GM12878 (cell line): ENCODE measurements at regions not wholly inside any gene's neighbourhood (a gene's known extent, or its start where the extent isn't known, plus 50 kb on each side); places are given as distances from the start of the nearest gene placed in this dataset.

Source experiments
- ATAC-seq: fragments of 200-7000 bp; cut with Tn5 transposase; 3 replicates; pipeline ENCODE4 v1.9.1; 2020; ENCODE audit warnings: mild to moderate bottlenecking, moderate library complexity
- BruUV-seq: library from RNA; stranded (reverse); fragments of 400-500 nt; replicated peaks from 2 replicates; lab custom pipeline; 2021; lab: Mats Ljungman, UMichigan
- CTCF ChIA-PET: fragments of 300-600 bp; sonication (Branson Sonifier 250); formaldehyde crosslinking; extraction: SDS; loops from one replicate; lab custom pipeline; 2021; ENCODE audit warnings: inconsistent platforms; lab: Yijun Ruan, JAX
- POLR2A ChIA-PET: fragments of 350-600 bp; formaldehyde crosslinking; extraction: SDS; loops from one replicate; lab custom pipeline; 2021; ENCODE audit warnings: inconsistent platforms; lab: Charles Lee
- RAD21 ChIA-PET: fragments of 300-600 bp; sonication (Branson Sonifier 250); formaldehyde crosslinking; loops from one replicate; lab custom pipeline; 2023; ENCODE audit warnings: antibody characterized with exemption; ENCODE audit not compliant: unreplicated experiment; lab: Charles Lee
- SMC1A ChIA-PET: fragments of 300-600 bp; sonication (Branson Sonifier 250); formaldehyde crosslinking; loops from one replicate; lab custom pipeline; 2023; ENCODE audit not compliant: unreplicated experiment, uncharacterized antibody; lab: Charles Lee
- DNase-seq: peaks from one replicate; pipeline ENCODE4 v3.0.0-alpha.2; 2011; ENCODE audit warnings: low read depth, low spot score
- FAIRE-seq: peaks from 3 replicates; lab custom pipeline; 2011; peaks lifted over from hg19 to GRCh38; lab: Jason Lieb, UNC
- H2AFZ ChIP-seq: 2 replicates; pipeline ENCODE4 v1.6.0; 2011; ENCODE audit warnings: low read depth, low read length, control low read depth; ENCODE audit not compliant: control insufficient read depth
- H3K27ac ChIP-seq: 2 replicates; pipeline ENCODE4 v1.5.1; 2011; ENCODE audit warnings: control low read depth; ENCODE audit not compliant: control insufficient read depth, insufficient read depth
- H3K27me3 ChIP-seq, 2 experiments: replicated peaks in 1 of 2; 2 replicates each; pipeline versions ENCODE4 v1.6.0 to v1.6.1; 2011; ENCODE audit warnings: low read length in 1 of 2; ENCODE audit not compliant: control insufficient read depth in 2 of 2, insufficient read depth in 2 of 2
- H3K36me3 ChIP-seq, 2 experiments: 2 replicates each; pipeline ENCODE4 v1.5.1; 2011; ENCODE audit warnings: low read length in 1 of 2; ENCODE audit not compliant: control insufficient read depth in 2 of 2, insufficient read depth in 2 of 2
- H3K4me1 ChIP-seq: 2 replicates; pipeline ENCODE4 v1.6.1; 2011; ENCODE audit warnings: mild to moderate bottlenecking, low read length, moderate library complexity, mixed read lengths; ENCODE audit not compliant: control insufficient read depth, insufficient read depth
- H3K4me2 ChIP-seq: 2 replicates; pipeline ENCODE4 v1.6.0; 2011; ENCODE audit warnings: control low read depth; ENCODE audit not compliant: control insufficient read depth, insufficient read depth
- H3K4me3 ChIP-seq: fragments of 200-600 bp; sonication (generic); 2 replicates; pipeline ENCODE4 v1.5.1; 2016
- H3K79me2 ChIP-seq: 2 replicates; pipeline ENCODE4 v1.6.0; 2011; ENCODE audit warnings: low read length; ENCODE audit not compliant: control insufficient read depth, insufficient read depth
- H3K9ac ChIP-seq: 2 replicates; pipeline ENCODE4 v1.8.0; 2011; ENCODE audit warnings: low read length, control low read depth, mixed read lengths; ENCODE audit not compliant: control insufficient read depth, insufficient read depth
- H3K9me3 ChIP-seq: replicated peaks from 3 replicates; pipeline ENCODE4 v1.5.1; 2011; ENCODE audit warnings: mild to moderate bottlenecking, low read length; ENCODE audit not compliant: control insufficient read depth, insufficient read depth
- H4K20me1 ChIP-seq: 2 replicates; pipeline ENCODE4 v1.6.0; 2011; ENCODE audit not compliant: control insufficient read depth, insufficient read depth
- CHD1 ChIP-seq: IDR thresholded peaks from 2 replicates; pipeline ENCODE4 v1.6.1; 2012; ENCODE audit warnings: low read depth, low read length, improper control_type of control experiment
- GABPA ChIP-seq: IDR thresholded peaks from 2 replicates; pipeline ENCODE4 v1.6.1; 2014; ENCODE audit warnings: antibody characterized with exemption, low read depth, mild to moderate bottlenecking, inconsistent platforms
- HDAC2 ChIP-seq: fragments of 200-600 bp; sonication (generic); IDR thresholded peaks from 2 replicates; pipeline ENCODE4 v1.6.1; 2017
- PAX8 ChIP-seq: fragments of 450-650 bp; IDR thresholded peaks from 2 replicates; pipeline ENCODE4 v1.6.1; 2017; ENCODE audit warnings: mild to moderate bottlenecking, moderate library complexity
- POLR2AphosphoS5 ChIP-seq: IDR thresholded peaks from 2 replicates; pipeline ENCODE4 v1.6.1; 2011; ENCODE audit warnings: mild to moderate bottlenecking, low read length, inconsistent platforms
- SIN3A ChIP-seq: IDR thresholded peaks from 2 replicates; pipeline ENCODE4 v1.6.1; 2012; ENCODE audit warnings: low read depth, low read length, improper control_type of control experiment
- SREBF2 ChIP-seq: IDR thresholded peaks from 2 replicates; pipeline ENCODE4 v1.6.1; 2012; ENCODE audit warnings: mild to moderate bottlenecking, low read length
- SUZ12 ChIP-seq: fragments of 200-600 bp; sonication (generic); IDR thresholded peaks from one replicate; pipeline ENCODE4 v1.6.1; 2018; ENCODE audit warnings: antibody characterized with exemption, mild to moderate bottlenecking; ENCODE audit not compliant: unreplicated experiment
- TCF7 ChIP-seq: IDR thresholded peaks from 2 replicates; pipeline ENCODE4 v1.6.1; 2014; ENCODE audit warnings: antibody characterized with exemption, borderline replicate concordance
- YBX1 ChIP-seq: fragments of 450-650 bp; IDR thresholded peaks from 2 replicates; pipeline ENCODE4 v1.6.1; 2016; ENCODE audit warnings: antibody characterized with exemption
- ZSCAN29 ChIP-seq: fragments of 450-650 bp; IDR thresholded peaks from 2 replicates; pipeline ENCODE4 v1.6.1; 2017; ENCODE audit warnings: mild to moderate bottlenecking, moderate library complexity
- WGBS: methylation state at CpG from one replicate; pipeline ENCODE4 v1.1.6; 2016; ENCODE audit warnings: low lambda C conversion rate; ENCODE audit not compliant: insufficient replicate concordance, insufficient coverage; ENCODE audit errors: missing lambda C conversion rate; 5-methylcytosine and 5-hydroxymethylcytosine counted together
- in situ Hi-C: fragments of 300-500 bp; cut with MboI; formaldehyde crosslinking; loops from 9 replicates; pipeline ENCODE4 v1.14.3; 2018; ENCODE audit warnings: mixed read lengths
- intact Hi-C: fragments of 100-400 bp; cut with micrococcal nuclease; formaldehyde crosslinking; loops from one replicate; pipeline ENCODE4 v1.14.2; 2022; ENCODE audit not compliant: unreplicated experiment
- TF ChIP-seq, protein P1 (sequence below): IDR thresholded peaks from 2 replicates; pipeline ENCODE4 v1.6.1; 2012; ENCODE audit warnings: low read length, inconsistent platforms
- TF ChIP-seq, protein P2 (sequence below), 3 experiments: IDR thresholded peaks in 2 of 3; conservative IDR thresholded peaks in 1 of 3; 2 replicates each; pipeline ENCODE4 v1.5.1; 2011; ENCODE audit warnings: low read depth in 3 of 3, low read length in 3 of 3, mild to moderate bottlenecking in 3 of 3, control low read depth in 2 of 3, moderate library complexity in 2 of 3, inconsistent platforms in 1 of 3, mixed read lengths in 1 of 3; ENCODE audit not compliant: control insufficient read depth in 2 of 3, insufficient read depth in 1 of 3; ENCODE audit errors: extremely low read depth in 1 of 3

- no peak overlapping the region for H3K27ac ChIP-seq
- H3K4me3 ChIP-seq = no peak overlapping the region
- FAIRE-seq = no peak
- in situ Hi-C loops = no loop called here
- BruUV-seq = no TSS peak
- no peaks in the 10 kb centered on the region for H3K4me1 ChIP-seq
- ChIA-PET RAD21 (no interaction called here), POLR2A (no interaction called here), CTCF (interaction anchor here (1.6 kb wide), 1 partner anchor 54 kb away, joined by 3 read pairs; no protein-coding TSS in a partner anchor), SMC1A (interaction anchor here (0.6 to 1.6 kb wide), 3 partner anchors 16 to 1361 kb away, joined by 3 to 4 read pairs (median 3); no protein-coding TSS in a partner anchor)
- no peak overlapping the region for H3K9ac ChIP-seq
- 2% methylated on average over 2 of the region's 2 CpGs for WGBS
- DNase-seq = no peak
- H3K27me3 ChIP-seq = no peaks in the 10 kb centered on the region
- TF ChIP-seq PAX8 (no peak), SIN3A (no peak), GABPA (no peak)
- H3K9me3 ChIP-seq = no peaks in the 10 kb centered on the region
- intact Hi-C loops = no loop called here
- no peaks in the 10 kb centered on the region for H3K36me3 ChIP-seq
- no peaks in the 10 kb centered on the region for H3K79me2 ChIP-seq
- H2AFZ ChIP-seq = no peak overlapping the region
- no peak for ATAC-seq
- no peak overlapping the region for H3K4me2 ChIP-seq
- no peaks in the 10 kb centered on the region for H4K20me1 ChIP-seq
Measured at GRCh38 chr10:120369856-120370276, 87.2 kb upstream of the PLPP4 start.

DNA sequence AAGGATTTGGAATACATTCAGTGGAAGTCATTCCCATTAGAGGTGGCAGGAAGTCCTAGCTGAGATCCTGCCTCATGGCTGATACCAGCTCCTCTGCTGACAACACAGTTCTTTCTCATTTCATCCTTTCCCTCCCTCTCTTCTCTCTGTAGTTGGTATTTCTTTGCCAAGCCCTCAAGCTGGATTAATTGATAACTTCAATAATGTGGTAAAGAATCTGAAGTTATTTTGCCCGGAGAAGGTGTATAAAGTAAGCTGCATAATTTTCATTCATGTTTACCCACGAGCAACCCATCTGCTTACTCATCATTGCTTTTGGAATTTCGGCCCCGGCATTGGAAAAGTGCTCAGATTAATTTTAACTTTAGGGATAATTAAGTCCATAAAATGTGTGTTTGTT is 85.2 kb upstream of the PLPP4 start:
- Histone ChIP-seq H3K36me3 (no peaks in the 10 kb centered on the region), H3K27ac (no peak overlapping the region), H3K4me2 (no peak overlapping the region), H3K9me3 (no peaks in the 10 kb centered on the region), H4K20me1 (no peaks in the 10 kb centered on the region), H3K27me3 (no peaks in the 10 kb centered on the region), H3K79me2 (no peaks in the 10 kb centered on the region), H3K4me1 (no peaks in the 10 kb centered on the region), H3K4me3 (no peak overlapping the region), H2AFZ (no peak overlapping the region), H3K9ac (no peak overlapping the region)
- no peak for FAIRE-seq
- no peak for DNase-seq
- ATAC-seq = no peak
- BruUV-seq = no TSS peak
- WGBS = 15% methylated on average over 4 of the region's 4 CpGs
- ChIA-PET SMC1A (no interaction called here), RAD21 (no interaction called here), POLR2A (no interaction called here), CTCF (no interaction called here)
- in situ Hi-C loops (no loop called here), intact Hi-C loops (no loop called here)
- no peak for TF ChIP-seq CHD1
- TF ChIP-seq POLR2AphosphoS5 = no peak
- TF ChIP-seq, protein P1, sequence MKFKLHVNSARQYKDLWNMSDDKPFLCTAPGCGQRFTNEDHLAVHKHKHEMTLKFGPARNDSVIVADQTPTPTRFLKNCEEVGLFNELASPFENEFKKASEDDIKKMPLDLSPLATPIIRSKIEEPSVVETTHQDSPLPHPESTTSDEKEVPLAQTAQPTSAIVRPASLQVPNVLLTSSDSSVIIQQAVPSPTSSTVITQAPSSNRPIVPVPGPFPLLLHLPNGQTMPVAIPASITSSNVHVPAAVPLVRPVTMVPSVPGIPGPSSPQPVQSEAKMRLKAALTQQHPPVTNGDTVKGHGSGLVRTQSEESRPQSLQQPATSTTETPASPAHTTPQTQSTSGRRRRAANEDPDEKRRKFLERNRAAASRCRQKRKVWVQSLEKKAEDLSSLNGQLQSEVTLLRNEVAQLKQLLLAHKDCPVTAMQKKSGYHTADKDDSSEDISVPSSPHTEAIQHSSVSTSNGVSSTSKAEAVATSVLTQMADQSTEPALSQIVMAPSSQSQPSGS = no peak
- TF ChIP-seq YBX1 = no peak
- TF ChIP-seq SREBF2 = no peak
- TF ChIP-seq HDAC2 = no peak
- no peak for TF ChIP-seq ZSCAN29
- no peak for TF ChIP-seq TCF7
- TF ChIP-seq, protein P2, sequence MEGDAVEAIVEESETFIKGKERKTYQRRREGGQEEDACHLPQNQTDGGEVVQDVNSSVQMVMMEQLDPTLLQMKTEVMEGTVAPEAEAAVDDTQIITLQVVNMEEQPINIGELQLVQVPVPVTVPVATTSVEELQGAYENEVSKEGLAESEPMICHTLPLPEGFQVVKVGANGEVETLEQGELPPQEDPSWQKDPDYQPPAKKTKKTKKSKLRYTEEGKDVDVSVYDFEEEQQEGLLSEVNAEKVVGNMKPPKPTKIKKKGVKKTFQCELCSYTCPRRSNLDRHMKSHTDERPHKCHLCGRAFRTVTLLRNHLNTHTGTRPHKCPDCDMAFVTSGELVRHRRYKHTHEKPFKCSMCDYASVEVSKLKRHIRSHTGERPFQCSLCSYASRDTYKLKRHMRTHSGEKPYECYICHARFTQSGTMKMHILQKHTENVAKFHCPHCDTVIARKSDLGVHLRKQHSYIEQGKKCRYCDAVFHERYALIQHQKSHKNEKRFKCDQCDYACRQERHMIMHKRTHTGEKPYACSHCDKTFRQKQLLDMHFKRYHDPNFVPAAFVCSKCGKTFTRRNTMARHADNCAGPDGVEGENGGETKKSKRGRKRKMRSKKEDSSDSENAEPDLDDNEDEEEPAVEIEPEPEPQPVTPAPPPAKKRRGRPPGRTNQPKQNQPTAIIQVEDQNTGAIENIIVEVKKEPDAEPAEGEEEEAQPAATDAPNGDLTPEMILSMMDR (IDR thresholded peaks at IDR 0.05 in 2 of 3, conservative IDR thresholded peaks at IDR 0.05 in 1 of 3; ENCODE audit: control insufficient read depth in 2 of 3, extremely low read depth in 1 of 3, insufficient read depth in 1 of 3, low read depth in 3 of 3, low read length in 3 of 3) = no peak
- TF ChIP-seq SUZ12 = no peak
